Inflammatory macrophage (primary cell): ENCODE measurements at regions not wholly inside any gene's neighbourhood (a gene's known extent, or its start where the extent isn't known, plus 50 kb on each side); places are given as distances from the start of the nearest gene placed in this dataset.

Source experiments
- DNase-seq, 2 donors: peaks; one replicate each; pipeline ENCODE4 v3.0.0-alpha.2; 2020 to 2022

DNA sequence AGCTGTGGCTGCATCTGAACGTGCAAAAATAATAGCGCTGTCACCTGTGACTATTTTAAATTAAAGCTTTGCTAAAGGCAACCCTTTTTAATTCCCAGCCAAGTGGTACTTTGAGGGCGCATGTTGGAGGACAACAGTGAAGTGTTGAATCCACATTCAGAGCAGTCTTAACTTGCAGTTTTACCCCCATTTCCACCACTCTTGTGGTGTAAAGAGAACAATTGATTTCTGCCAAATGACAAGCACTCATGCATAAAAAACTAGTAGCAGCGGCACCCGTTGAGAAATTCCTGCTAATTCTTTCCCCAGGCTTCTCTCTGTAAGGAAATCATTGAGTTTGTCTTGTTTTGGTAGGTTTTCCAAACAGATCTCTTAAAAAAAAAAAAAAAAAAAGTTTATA lies 1033.3 kb downstream of the EFNB2 start:
- DNase-seq = no peak

DNA sequence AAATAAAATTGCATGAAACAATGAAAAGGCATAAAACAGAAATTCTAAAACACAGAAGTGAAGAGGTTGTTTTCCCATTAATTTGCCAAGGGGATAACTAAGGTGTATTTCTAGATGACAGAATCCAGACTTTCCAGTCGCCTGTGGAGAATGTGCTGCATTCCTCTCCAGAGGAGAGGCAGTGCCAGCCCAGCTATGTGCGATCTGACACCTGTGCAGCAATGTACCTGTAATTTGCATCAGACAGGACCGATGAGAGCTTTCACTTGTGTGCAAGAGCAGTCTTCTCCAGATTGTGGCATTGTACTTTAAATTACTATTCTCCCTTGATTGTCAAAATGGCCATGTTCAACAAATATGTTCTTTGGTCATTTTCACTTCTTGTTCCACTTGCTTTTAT lies 1037.9 kb downstream of the EFNB2 start:
- DNase-seq = no peak

DNA sequence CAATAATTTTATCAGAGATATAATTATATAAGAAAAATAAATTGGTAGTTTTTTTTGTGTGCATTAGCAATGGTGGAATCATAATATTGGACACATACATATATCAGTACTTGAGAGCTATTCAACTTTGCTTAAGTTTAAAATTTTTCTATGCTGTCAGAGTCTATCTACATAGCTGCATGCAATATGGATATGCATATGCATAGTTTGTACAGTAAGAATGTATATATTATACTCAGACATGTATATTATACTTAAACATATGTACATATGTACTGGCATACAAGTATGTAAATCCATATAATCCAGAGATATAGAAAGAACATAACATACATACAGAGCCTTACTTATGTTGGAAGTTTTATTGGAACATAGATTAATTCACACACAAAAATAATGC lies 1043.2 kb downstream of the EFNB2 start:
- no peak for DNase-seq

DNA sequence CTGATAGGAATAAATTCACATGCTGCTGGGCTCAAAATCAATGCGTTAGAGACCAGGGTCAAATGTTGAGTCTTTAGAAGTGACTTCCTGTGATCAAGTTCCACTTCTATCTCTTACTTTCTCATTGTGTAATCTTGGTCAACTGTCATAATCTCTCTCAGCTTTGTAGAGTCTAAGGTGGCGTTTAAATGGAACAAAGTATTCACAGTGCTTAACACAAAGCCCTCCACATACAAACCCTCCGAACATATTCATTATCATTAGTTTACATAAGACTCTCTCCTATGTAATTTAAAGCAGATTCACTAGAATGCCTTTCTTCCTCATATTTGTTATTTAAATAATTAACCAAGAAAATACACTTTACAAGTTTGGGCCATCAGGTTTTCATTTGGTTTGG lies 1044.1 kb downstream of the EFNB2 start:
- DNase-seq = no peak

DNA sequence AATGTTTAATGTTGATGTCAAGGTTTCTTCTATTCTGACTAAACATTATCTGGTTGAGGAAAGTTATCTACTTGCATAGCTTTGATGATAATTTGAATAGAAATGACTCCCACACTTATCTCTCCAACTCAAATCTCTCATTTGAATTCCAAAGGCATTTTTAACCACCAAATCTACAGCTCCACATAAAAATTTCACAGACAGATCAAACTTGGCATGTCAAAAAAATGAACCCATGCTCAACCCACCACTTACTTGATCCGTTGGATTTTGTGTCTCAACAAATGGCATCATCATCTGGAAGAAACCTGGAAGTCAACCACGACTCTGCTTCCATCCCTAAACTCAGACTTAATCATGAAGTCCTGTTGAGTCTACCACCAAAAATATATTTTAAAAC lies 1050.4 kb downstream of the EFNB2 start:
- no peak for DNase-seq

DNA sequence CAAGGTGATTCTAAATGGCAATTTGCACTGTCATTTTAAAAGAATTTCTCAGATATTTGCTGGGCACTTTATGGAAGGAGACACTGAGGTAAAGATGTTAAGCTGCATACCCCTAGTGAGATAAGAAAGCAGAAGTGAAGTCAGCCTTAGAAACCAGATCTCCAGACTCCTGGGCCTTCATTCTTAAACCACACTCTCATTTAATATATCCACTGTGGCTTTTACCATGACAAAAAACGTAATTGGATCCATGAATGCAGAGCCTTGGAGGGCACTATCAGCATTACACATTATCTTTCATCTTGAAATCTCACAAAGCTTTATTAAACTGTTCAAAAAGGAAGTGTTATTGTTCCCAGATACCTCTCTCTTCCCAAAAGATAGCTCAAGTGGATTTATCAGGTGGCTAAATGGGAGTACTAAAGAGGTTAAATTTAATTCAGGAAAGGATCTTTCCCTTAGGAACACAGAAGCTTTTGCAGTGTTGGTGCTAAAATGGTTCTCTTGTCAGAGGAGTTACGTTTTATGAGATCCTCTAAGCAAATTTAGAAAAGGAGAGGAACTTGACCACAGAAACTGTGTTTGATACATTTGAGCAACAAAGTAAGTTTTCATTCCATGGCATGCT lies 1060.4 kb downstream of the EFNB2 start:
- no peak for DNase-seq

DNA sequence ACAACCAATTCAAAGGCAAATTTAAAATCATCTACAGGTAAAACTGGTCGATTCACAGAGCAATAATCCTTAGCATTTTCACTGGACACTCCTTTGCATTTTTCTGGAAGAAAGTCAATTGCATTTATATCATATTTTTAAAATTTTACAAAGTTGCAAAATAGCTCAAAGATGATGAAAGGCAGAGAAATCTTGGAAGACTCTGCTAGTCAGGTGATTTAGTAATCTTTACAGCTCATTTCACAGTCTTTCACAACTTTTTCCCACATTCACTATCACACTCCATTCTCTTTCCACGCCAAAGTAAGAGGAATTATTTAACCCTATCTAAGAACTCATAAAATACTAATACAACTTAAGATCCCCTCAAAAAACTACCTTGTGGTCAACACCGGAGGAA lies 1063.8 kb downstream of the EFNB2 start:
- DNase-seq = no peak

DNA sequence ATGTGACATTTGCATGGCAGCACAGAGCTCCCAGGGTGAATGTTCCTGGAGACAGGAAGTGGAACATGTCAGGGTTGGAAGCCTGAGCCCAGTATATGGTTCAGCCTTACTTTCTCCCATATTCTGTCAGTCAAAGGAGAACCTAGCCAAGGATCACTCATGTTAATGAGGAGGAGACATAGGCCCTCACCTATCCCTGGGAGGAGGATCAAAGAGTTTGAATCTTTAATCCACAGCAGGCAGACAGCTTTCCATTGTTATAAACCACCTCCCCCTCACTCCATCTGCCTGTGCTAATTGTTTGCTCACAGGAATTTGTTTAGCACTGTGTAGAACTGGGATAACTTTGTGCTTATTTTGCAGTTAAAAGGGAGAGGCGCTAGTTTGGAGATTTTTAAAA lies 1069.1 kb downstream of the EFNB2 start:
- DNase-seq = no peak

DNA sequence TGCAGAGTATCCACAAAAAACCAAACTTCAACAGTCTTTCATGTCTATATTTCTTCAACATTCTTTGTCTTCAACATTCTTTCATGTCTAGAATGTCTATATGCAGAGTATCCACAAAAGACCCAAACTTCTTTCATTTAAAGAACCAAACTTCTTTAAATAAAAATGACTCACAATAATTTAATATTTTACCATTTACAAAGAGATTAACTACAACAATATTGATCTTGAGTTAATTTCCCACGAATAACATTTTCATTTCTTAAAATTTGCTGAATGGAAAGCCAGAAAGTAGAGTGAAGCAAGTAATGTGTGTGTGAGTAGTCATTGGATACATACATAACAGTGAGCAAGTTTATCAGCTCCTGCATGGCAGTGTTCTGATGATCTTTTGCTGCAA lies 1069.7 kb downstream of the EFNB2 start, which contains the start of gene DAOA:
Gene DAOA, plus strand, starts transcription at position 301 of the 400 bp plus-strand sequence.
- no peak for DNase-seq

DNA sequence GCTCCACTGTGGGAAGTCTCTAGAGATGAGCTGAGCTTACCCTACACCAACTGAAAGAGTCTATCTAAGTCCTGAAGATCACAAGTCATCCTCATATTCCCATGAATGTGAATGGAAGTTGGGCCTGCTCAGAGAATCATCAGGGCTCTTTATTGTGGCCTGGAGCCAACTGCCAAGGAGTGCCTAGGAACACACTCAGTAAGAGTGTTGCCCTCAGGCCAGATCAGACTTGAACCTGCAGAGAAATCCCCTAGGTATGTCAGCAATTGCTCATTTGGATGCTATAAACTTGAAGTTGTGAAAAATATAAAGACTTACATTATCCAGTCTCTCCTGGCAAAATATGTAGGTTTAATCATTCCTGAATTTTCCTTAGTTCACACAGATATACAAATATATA lies 1070.2 kb downstream of the EFNB2 start:
- DNase-seq = no peak

DNA sequence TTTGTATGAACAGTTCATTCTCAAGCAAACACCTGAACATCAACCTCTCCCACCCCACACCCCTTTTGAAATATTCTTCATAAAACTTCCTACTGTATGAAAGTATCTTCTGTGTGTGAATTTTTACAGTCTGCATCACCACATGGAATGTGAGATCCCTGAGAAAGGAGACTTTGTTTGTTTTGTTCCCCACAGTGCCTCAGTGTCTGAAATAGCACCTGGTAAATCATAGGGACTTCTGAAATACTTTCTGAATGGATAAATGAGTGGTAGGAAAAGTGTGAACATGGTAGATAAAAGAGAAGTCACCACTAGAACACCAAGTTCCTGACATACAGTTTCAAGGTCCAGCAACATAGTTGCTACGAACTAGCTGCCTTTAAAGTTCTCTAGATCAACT lies 1071.2 kb downstream of the EFNB2 start:
- no peak for DNase-seq

DNA sequence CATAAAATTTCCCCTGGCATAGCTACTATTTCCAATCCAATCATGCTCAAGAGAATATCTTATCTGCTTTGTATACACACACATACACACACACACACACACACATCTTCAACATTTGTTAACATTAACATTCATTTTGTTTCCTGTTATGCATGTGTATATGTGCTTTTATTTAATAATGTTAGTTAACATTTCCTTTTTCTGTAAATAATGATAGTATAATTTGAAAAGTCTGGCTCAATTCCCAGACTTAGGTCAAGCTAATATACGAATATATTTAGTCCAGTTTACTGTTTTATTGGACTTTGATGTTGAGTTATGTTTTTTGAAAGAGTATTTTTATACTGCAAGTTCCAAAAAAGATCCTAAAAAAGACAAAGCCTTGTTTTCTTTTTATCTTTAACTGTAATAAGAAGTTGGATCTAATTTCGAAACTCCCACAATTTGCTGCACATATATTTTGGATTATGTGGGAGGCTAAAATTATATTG lies 1072.4 kb downstream of the EFNB2 start:
- DNase-seq = no peak

DNA sequence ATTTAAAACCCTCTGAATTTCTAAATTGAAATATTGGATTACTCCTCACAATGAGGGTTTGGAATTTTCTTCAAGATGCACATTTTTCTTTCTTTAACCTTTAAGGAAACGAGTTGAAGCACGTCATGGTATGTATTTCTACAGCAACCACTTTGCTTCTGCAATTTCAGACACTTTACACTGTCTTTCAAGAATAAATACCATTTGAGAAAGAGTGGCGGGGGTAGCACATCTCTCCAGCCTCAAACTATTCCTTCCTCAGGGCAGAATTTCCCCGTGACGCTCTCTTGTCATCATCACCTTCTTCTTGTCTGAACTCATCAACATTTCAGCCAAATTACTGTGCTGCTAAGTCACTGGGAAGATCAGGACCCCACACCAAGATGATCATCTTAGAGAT lies 1073.4 kb downstream of the EFNB2 start:
- DNase-seq = no peak

DNA sequence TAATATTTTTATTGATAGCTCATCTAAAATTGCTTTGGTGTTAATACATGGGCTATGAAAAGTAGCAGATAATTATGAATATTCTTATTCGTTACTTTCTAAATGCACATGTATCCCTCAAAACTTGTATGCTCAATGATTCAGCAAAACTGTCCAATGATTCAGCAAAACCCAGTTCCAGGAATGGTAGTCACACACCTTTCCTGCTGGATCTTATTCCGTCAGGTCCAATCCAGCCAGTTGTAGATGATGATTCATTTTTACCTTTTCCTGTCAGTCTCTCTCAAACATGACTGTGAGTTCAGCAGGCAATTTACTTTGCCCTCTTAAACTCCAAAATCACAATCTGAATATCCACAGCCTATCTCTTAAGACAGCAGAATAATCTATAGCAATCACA lies 1082.6 kb downstream of the EFNB2 start:
- DNase-seq = no peak

DNA sequence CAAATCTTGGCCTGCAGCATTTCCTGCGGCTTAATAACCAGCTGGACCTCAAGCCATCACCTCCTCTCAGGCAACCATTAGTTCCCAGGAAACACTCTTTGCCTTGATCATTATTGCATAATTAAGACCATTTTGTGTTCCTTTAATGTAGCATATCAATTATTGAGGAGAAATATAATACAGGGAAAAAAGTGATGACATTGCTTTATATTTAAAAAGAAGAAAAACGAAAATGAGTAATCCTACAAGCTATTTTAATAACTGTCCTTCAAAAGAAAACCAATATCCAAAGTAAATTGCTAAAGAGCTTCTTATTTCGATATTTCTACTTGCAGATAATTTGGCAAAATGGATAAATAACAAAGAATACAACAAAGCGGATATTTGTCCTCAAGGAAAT lies 1084.7 kb downstream of the EFNB2 start:
- no peak for DNase-seq

DNA sequence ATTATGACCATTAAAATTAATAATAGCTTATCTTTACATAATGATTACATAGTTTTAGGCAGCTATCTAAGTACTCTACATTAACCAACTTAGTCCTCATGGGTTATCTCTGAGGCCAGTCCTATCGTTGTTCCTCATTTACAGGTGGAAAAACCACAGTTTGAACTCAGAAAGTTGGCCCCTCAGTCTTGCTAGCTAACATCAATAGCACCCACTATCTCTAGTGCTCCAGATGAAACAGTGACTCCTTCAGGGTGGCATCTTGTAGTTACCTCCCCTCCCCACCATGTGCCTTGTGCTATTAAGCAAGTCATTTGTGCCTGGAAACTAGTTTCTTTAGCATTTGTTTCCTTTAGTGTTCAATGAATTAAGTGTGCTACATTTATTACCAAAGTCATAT lies 1086.7 kb downstream of the EFNB2 start:
- no peak for DNase-seq

DNA sequence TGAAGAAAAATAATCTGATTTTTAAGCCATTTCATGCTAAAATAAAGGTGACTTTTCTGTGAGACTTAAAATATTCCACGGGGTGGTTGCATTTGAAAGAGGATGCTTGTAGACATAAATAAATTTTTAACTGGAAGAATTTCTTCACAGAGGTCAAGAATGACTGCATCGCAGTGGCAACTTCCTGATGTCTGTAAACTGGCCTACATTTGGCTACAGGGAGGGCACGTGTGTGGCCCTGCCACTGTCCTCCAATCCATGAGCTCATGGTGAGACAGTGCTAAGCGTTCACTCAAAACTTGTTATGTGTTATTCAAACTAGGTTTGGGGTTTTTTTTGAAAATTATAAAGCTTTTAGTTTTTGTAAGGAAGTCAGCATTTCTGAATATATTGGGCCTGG lies 1089.3 kb downstream of the EFNB2 start:
- no peak for DNase-seq

DNA sequence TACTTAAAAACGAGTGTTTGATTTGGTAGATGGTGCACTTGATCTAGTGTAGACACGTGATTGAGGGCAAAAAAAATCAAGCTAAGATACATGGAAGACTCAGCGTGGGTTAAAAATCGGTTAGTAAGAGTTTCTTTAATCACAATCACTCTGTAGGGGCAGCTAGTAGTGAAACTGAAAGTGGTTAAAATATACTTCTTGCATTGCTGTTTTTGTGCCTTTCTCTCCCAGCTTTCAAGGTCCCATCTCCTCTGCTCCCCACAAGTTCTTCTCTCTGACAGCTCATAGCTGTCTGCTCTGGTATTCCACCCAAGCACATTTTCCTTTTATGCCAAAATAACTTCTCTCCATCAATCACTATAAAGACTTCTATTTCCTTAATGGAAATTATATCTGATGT lies 1089.7 kb downstream of the EFNB2 start:
- no peak for DNase-seq

DNA sequence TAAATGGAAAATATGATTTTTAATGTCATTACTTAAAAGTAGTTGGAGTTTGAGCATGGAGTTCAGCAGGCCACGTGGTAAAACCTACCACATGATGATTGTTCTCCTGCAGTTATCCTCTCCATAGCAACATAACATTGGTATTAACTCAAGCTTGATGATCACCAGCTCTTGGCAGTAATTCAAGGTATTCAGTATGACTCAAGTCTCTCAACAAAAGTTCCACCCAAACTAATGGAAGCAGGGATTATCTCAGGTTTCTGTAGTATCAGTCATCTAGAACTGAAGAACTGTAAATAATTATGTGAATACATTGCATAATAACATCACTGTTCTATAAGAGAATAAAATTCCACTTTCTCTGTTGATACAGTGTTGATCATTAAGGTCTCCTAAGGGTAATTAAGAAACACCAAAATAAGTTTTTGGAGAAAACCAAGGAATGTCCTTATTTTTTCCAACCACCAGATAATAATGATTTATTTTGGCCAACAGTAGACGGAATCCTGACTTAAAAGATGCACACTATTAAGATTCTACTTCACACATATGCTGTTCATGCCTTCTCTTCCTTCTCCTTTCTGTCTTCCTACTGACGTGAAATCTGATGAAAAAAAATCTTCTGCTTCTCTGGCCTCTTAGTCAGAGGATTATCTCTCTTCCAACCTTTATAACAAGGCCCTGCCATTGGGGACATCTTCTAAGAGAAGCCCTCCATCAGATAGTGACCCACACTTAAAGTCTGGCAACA lies 1092.3 kb downstream of the EFNB2 start:
- no peak for DNase-seq

DNA sequence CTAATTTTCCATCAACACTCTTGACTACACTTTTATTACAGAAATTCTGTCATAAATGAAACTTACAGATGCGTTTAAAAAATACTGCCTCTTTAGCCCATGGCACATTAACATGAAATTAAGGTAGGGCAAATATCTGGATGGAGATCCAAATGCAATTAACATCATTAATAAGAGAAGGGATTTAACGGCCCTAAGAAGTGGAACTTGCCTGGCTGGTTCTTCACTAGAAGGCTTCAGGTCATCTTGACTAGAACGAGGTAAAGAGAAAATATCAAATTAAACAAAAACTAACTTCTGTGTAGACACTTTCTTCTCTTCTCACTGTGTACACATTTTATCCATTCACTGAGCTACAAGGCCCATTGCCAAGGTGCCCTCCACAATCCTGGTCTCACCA lies 1093.4 kb downstream of the EFNB2 start:
- no peak for DNase-seq

DNA sequence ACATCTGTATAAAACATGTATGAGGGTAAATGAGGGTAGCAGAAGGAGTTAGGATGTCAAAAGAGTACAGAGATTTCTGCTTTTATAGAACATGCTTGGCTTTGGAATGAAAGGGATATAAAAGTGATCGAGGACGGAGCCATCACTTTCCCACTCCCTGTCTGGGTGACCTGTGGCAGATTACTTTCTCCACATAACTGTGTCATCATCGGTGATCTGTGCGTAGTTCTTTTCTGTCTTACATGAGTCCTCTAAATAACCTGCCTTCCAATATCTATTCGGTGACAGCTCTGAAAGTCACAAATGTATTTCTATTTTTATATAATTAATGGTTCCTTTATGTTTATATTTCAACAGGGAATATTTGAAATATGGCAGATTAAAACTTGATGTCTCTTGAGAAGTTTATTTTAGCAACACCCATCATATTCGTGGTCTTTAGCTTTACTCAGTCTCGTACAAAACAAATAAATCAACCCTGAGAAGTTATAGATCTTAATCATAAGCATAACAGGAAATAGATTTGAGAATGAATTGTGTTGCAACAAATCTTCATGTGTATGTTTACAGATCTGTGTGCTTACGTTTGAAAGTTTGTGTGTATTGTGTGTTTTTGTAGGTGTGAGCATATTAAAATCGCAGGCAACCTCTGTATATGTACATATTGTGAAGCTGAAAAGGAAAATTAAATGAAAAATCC lies 1094.3 kb downstream of the EFNB2 start:
- DNase-seq = no peak

DNA sequence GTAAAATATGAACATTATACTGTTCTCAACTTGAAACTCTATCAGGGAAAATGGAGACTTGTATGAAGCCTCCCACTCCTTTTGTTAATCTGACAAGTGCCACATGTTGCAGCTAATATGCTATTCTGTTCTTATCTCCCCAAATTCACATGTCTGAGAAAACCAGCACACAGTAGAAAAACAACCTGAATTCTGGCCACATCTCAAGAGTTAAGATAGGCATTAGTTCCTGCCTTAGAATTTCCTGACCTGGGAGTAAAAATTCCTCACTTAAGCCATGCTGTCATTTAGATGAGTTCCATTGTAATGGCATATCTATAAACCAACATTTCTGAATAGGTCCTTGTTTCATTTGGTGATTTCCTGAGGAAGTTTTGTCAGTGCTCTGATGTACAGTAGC lies 1098.5 kb downstream of the EFNB2 start:
- no peak for DNase-seq

DNA sequence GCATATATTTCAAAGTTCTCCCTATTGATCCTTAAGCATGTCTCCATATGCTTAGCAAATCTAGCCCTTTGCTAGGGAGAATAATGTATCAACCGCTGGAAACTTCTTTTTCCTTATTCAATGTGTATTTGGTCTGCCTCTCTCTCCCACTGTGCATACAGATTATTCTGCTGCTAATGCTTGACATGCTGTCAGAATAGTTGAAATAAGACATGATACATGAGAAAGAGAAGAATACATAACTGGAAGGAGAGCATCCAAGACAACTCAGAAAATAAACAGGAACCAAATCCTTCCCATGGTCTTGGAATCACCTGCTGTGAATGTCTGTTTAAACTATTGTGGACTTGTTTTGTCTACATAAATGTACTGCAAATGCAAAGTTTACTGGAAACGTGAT lies 1103.0 kb downstream of the EFNB2 start:
- no peak for DNase-seq

DNA sequence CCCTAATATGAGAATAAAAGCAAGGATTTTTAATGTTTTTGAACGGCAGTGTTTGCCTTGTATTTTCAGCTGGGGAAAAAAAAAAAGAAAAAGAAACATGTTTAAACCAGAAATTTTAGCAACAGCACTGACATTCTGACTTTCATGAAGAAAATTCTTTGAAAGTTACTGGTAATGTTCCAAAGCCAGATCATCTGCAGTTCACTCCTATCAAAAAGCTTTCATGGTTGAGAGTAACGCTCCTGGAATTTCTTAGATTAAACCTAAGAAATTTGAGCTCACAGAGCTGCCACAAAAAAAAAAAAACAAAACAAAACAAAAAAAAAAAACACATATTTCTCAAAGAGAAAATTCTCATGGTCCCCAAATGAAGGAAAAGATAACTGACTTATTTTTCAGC lies 1106.7 kb downstream of the EFNB2 start:
- DNase-seq = no peak
